ENCODE measurements at regions not wholly inside any gene's neighbourhood (a gene's known extent, or its start where the extent isn't known, plus 50 kb on each side); places are given as distances from the start of the nearest gene placed in this dataset.

DNA sequence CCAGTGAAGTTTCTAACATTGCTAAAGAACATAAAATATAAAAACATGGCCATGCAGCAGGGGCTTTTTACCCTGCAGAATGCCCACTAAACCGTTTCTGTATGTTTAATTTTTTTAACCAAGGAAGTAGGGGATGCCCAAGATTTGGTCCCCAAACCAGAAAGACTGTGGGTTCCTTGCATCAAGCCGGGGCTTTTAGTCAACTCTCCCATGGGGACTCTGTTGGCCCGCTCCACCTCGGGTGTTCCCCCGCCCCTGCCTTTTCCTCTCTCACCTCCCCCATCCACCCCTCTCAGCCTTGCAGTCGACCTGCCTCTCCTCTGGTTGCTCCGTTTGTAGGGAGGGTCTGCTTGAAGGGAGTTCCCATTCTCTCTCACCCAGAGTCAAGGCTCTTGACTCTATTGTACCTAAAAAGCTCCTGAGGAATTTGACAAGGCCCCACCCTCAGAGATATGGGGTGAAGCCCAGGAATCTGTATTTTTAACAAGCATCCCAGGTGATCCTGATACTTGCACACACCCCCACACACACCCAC is 117.5 kb downstream of the TOMM20 start:
- ATAC-seq (ENCODE audit: low FRiP score) (no peak), DNase-seq (ENCODE audit: low spot score) (no peak)
- no peak for TF ChIP-seq CTCF (IDR thresholded peaks at IDR 0.05)

GRCh38 chr1:235009561-235010306 is 118.9 kb downstream of the TOMM20 start:
- no peak for TF ChIP-seq CTCF (IDR thresholded peaks at IDR 0.05)
- ATAC-seq (ENCODE audit: low FRiP score) (no peak), DNase-seq (ENCODE audit: low spot score) (no peak)

- no peak for TF ChIP-seq CTCF (IDR thresholded peaks at IDR 0.05)
- ATAC-seq (ENCODE audit: low FRiP score) (no peak), DNase-seq (ENCODE audit: low spot score) (no peak)
Observed at GRCh38 chr1:235009074-235009473, 119.6 kb downstream of the TOMM20 start.

- no peak for DNase-seq (ENCODE audit: low spot score)
- no peak for ATAC-seq (ENCODE audit: low FRiP score)
- TF ChIP-seq CTCF (IDR thresholded peaks at IDR 0.05), result no peak
Observed at GRCh38 chr1:235008239-235008638, 120.4 kb downstream of the TOMM20 start.

DNA sequence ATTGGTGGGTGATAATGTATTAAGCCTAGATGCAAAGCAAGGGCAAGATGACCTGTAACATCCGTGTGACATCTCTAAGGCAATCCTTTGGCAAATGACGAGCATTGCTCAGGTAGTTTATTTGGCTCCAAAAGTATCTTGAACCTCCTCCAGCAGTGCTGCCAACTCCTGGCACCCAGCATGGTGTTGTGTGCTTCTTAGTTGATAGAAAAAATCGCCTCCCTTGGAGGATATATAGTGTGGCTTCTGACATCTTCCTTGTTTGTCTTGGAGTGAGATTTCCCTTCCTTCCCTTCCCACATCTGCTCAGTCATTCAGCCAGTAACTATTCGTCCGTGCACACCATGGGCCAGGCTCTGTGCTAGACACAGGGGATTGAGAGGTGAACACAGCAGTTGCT is 121.8 kb downstream of the TOMM20 start:
- TF ChIP-seq CTCF (IDR thresholded peaks at IDR 0.05), result no peak
- no peak for DNase-seq (ENCODE audit: low spot score)
- ATAC-seq (ENCODE audit: low FRiP score), result no peak

DNA sequence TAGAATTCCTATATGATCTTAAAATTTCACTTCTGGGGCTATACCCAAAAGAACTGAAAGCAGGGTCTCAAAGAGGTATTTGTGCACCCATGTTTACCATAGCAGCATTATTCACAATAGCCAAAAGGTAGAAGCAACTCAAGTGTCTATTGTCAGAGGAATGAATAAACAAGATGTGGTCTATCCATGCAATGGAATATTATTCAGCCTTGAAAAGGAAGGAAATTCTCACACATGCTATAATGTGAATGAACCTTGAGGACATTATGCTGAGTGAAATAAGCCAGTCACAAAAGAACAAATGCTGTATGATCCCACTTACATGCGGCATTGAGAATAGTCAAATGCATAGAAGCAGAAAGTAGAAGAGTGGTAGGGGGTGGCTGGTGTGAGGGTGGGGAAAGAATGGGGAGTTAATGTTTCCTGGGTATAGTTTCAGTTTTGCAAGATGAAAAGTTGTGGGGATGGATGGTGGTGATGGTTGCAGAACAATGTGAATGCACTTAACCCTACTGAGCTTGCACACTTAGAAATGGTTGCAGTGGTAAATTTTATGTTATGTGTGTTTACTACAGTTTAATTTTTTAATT is 122.4 kb downstream of the TOMM20 start:
- DNase-seq (ENCODE audit: low spot score), result no peak
- TF ChIP-seq CTCF (IDR thresholded peaks at IDR 0.05), result no peak
- ATAC-seq (ENCODE audit: low FRiP score), result no peak
